Astrocyte (in vitro differentiated cells and primary cell): ENCODE measurements at regions not wholly inside any gene's neighbourhood (a gene's known extent, or its start where the extent isn't known, plus 50 kb on each side); places are given as distances from the start of the nearest gene placed in this dataset.

Experiments used
- CTCF ChIP-seq: IDR thresholded peaks from 2 replicates; pipeline ENCODE4 v1.5.1; 2011; ENCODE audit warnings: low read depth, mild to moderate bottlenecking, inconsistent platforms, low read length, moderate library complexity; ENCODE audit not compliant: insufficient read depth
- EZH2 ChIP-seq: IDR thresholded peaks from 2 replicates; pipeline ENCODE4 v1.6.1; 2012; ENCODE audit warnings: mild to moderate bottlenecking, low read length, inconsistent platforms; ENCODE audit not compliant: insufficient read depth

DNA sequence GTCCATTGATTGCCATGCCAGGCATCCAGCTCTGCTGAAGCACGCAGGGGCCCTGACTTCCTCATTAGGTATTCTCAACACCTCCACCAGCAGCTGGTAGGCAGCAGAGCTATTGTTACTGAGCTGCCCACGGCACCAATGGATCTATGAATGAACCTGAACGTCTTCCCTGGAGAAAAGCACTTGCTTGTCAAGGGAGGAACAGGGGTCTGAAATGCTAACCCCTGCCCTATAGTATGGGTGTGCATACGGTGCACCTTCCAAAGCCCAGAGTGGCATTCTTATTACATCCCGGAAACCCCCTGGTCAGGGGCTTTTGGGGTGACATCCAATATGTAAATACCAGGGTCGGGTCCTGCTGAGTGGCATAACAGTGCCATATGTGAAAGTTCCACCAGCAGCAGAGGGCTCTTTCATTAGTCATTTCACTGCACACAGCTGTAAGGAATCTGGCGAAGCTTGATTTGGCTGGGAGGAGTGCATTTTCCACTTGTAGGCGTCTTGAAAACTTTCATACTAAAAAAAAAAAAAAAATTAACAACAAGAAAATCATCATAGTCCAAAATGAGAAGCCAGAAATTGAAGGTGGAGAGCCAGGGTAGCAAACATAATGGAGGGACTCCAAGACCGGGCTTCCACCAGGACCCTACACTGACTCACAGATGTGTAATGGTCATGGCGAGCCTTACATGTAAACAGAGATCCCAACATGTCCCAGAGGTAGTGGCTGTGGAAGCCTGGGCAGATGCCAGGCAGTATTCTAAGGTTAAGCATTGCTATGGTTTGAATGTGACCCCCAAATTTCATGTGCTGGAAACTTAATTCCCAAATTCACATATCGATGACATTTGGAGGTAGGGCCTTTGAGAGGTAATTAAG is 58.8 kb upstream of the PRDX6 start:
- TF ChIP-seq CTCF (no peak), EZH2 (no peak)
